Neural cell (in vitro differentiated cells): ENCODE measurements at regions not wholly inside any gene's neighbourhood (a gene's known extent, or its start where the extent isn't known, plus 50 kb on each side); places are given as distances from the start of the nearest gene placed in this dataset.

Source experiments
- EP300 ChIP-seq: fragments of 450-650 bp; conservative IDR thresholded peaks from 2 replicates; pipeline ENCODE4 v1.6.1; 2014; ENCODE audit warnings: antibody characterized with exemption, mild to moderate bottlenecking, moderate library complexity; ENCODE audit not compliant: poor library complexity, severe bottlenecking
- EZH2 ChIP-seq: fragments of 200-600, 300-800 bp; shearing (Covaris generic), sonication (generic); IDR thresholded peaks from 2 replicates; pipeline ENCODE4 v1.6.1; 2014; ENCODE audit warnings: antibody characterized with exemption, low read length, borderline replicate concordance, mild to moderate bottlenecking; ENCODE audit not compliant: insufficient read depth, poor library complexity, severe bottlenecking
- MXI1 ChIP-seq: fragments of 450-650 bp; conservative IDR thresholded peaks from 2 replicates; pipeline ENCODE4 v1.6.1; 2014; ENCODE audit warnings: antibody characterized with exemption, mild to moderate bottlenecking; ENCODE audit not compliant: poor library complexity, severe bottlenecking
- POLR2AphosphoS5 ChIP-seq: IDR thresholded peaks from 2 replicates; pipeline ENCODE4 v1.6.1; 2012
- RAD21 ChIP-seq: fragments of 450-650 bp; conservative IDR thresholded peaks from 2 replicates; pipeline ENCODE4 v1.6.1; 2014; ENCODE audit warnings: antibody characterized with exemption, mild to moderate bottlenecking, moderate library complexity
- TAF1 ChIP-seq: IDR thresholded peaks from 2 replicates; pipeline ENCODE4 v1.6.1; 2012; ENCODE audit warnings: low read depth
- TF ChIP-seq, protein P1 (sequence below): fragments of 450-650 bp; IDR thresholded peaks from 2 replicates; pipeline ENCODE4 v1.5.1; 2014; ENCODE audit warnings: antibody characterized with exemption, mild to moderate bottlenecking, moderate library complexity; ENCODE audit not compliant: poor library complexity, severe bottlenecking
- TF ChIP-seq, protein P2 (sequence below): IDR thresholded peaks from 2 replicates; pipeline ENCODE4 v1.6.1; 2012; ENCODE audit warnings: borderline replicate concordance

DNA sequence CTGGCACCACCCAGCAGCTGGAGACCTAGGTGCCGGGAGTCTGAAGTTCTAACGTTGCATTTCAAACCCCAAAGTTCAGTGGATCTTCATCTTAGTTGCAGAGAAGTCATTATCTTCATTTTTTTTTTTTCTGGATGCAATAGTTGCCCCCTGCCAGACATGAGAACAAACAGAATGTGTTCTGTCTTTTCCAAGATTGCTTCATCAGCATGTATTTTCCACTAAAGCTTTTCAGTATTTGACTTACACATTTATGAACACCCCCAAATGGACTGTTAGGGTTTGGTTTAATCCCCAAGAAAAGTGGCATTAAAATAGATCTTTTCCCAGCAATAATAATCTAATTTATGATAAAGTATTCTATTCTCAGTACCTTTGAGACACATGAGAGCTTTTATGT, 135.2 kb upstream of the OSMR start:
- no peak for TF ChIP-seq EZH2
- TF ChIP-seq, protein P1, sequence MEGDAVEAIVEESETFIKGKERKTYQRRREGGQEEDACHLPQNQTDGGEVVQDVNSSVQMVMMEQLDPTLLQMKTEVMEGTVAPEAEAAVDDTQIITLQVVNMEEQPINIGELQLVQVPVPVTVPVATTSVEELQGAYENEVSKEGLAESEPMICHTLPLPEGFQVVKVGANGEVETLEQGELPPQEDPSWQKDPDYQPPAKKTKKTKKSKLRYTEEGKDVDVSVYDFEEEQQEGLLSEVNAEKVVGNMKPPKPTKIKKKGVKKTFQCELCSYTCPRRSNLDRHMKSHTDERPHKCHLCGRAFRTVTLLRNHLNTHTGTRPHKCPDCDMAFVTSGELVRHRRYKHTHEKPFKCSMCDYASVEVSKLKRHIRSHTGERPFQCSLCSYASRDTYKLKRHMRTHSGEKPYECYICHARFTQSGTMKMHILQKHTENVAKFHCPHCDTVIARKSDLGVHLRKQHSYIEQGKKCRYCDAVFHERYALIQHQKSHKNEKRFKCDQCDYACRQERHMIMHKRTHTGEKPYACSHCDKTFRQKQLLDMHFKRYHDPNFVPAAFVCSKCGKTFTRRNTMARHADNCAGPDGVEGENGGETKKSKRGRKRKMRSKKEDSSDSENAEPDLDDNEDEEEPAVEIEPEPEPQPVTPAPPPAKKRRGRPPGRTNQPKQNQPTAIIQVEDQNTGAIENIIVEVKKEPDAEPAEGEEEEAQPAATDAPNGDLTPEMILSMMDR = no peak
- no peak for TF ChIP-seq MXI1
- TF ChIP-seq POLR2AphosphoS5 = no peak
- TF ChIP-seq, protein P2, sequence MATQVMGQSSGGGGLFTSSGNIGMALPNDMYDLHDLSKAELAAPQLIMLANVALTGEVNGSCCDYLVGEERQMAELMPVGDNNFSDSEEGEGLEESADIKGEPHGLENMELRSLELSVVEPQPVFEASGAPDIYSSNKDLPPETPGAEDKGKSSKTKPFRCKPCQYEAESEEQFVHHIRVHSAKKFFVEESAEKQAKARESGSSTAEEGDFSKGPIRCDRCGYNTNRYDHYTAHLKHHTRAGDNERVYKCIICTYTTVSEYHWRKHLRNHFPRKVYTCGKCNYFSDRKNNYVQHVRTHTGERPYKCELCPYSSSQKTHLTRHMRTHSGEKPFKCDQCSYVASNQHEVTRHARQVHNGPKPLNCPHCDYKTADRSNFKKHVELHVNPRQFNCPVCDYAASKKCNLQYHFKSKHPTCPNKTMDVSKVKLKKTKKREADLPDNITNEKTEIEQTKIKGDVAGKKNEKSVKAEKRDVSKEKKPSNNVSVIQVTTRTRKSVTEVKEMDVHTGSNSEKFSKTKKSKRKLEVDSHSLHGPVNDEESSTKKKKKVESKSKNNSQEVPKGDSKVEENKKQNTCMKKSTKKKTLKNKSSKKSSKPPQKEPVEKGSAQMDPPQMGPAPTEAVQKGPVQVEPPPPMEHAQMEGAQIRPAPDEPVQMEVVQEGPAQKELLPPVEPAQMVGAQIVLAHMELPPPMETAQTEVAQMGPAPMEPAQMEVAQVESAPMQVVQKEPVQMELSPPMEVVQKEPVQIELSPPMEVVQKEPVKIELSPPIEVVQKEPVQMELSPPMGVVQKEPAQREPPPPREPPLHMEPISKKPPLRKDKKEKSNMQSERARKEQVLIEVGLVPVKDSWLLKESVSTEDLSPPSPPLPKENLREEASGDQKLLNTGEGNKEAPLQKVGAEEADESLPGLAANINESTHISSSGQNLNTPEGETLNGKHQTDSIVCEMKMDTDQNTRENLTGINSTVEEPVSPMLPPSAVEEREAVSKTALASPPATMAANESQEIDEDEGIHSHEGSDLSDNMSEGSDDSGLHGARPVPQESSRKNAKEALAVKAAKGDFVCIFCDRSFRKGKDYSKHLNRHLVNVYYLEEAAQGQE = no peak
- no peak for TF ChIP-seq EP300
- TF ChIP-seq RAD21 = no peak
- no peak for TF ChIP-seq TAF1
